IMR-90 (cell line): ENCODE measurements at regions not wholly inside any gene's neighbourhood (a gene's known extent, or its start where the extent isn't known, plus 50 kb on each side); places are given as distances from the start of the nearest gene placed in this dataset.

Experiments
- ATAC-seq: fragments of 200-7000 bp; cut with Tn5 transposase; 2 replicates; pipeline ENCODE4 v1.9.1; 2020; ENCODE audit warnings: low read depth, mild to moderate bottlenecking, moderate library complexity
- BruUV-seq: library from RNA; stranded (reverse); fragments of 400-500 nt; replicated peaks from 2 replicates; lab custom pipeline; 2021; lab: Mats Ljungman, UMichigan
- CTCF ChIA-PET: fragments of 300-600 bp; formaldehyde crosslinking; extraction: SDS; loops from one replicate; lab custom pipeline; 2021; ENCODE audit warnings: antibody characterized with exemption; lab: Yijun Ruan, JAX
- POLR2A ChIA-PET: fragments of 300-600 bp; sonication (Branson Sonifier 250); formaldehyde crosslinking; loops from one replicate; lab custom pipeline; 2022; ENCODE audit warnings: antibody characterized with exemption; ENCODE audit not compliant: unreplicated experiment; lab: Charles Lee
- DNase-seq: peaks from one replicate; pipeline ENCODE4 v3.0.0; 2013
- H2AFZ ChIP-seq: replicated peaks from 2 replicates; pipeline ENCODE3; 2013; ENCODE audit warnings: low read length, mild to moderate bottlenecking; ENCODE audit not compliant: poor library complexity
- H2AK5ac ChIP-seq: 2 replicates; pipeline ENCODE4 v1.6.1; 2013; ENCODE audit warnings: low read depth, low read length, inconsistent platforms
- H2AK9ac ChIP-seq: replicated peaks from 2 replicates; pipeline ENCODE3; 2013; ENCODE audit warnings: mild to moderate bottlenecking, low read depth, low read length, moderate library complexity; ENCODE audit not compliant: poor library complexity
- H2BK120ac ChIP-seq: 2 replicates; pipeline ENCODE4 v1.6.1; 2013; ENCODE audit warnings: low read depth, low read length, inconsistent platforms
- H2BK15ac ChIP-seq: 3 replicates; pipeline ENCODE4 v1.6.1; 2013; ENCODE audit warnings: low read depth, low read length, inconsistent platforms
- H2BK20ac ChIP-seq: 2 replicates; pipeline ENCODE4 v1.6.1; 2013; ENCODE audit warnings: low read depth, mild to moderate bottlenecking, inconsistent platforms, low read length, moderate library complexity
- H2BK5ac ChIP-seq: 2 replicates; pipeline ENCODE4 v1.6.1; 2013; ENCODE audit warnings: mild to moderate bottlenecking, low read depth, low read length, inconsistent platforms; ENCODE audit not compliant: poor library complexity, severe bottlenecking
- H3K14ac ChIP-seq: replicated peaks from 2 replicates; pipeline ENCODE4 v1.6.1; 2013; ENCODE audit warnings: low read depth, low read length, inconsistent platforms
- H3K18ac ChIP-seq: 2 replicates; pipeline ENCODE4 v1.6.1; 2013; ENCODE audit warnings: low read depth, low read length, control low read depth
- H3K23ac ChIP-seq: 2 replicates; pipeline ENCODE4 v1.6.1; 2013; ENCODE audit warnings: low read depth, low read length, inconsistent platforms
- H3K27ac ChIP-seq: 2 replicates; pipeline ENCODE4 v1.5.1; 2013; ENCODE audit warnings: mild to moderate bottlenecking, control low read depth, low read length; ENCODE audit not compliant: insufficient read depth
- H3K27me3 ChIP-seq: 2 replicates; pipeline ENCODE4 v1.6.1; 2013; ENCODE audit warnings: low read length; ENCODE audit not compliant: control insufficient read depth, insufficient read depth
- H3K36me3 ChIP-seq: 2 replicates; pipeline ENCODE4 v1.6.1; 2013; ENCODE audit warnings: low read length, mixed read lengths; ENCODE audit not compliant: control insufficient read depth, insufficient read depth
- H3K4ac ChIP-seq: 2 replicates; pipeline ENCODE4 v1.6.1; 2013; ENCODE audit warnings: low read depth, low read length, inconsistent platforms
- H3K4me1 ChIP-seq: 2 replicates; pipeline ENCODE4 v1.6.1; 2013; ENCODE audit warnings: low read length, mixed read lengths; ENCODE audit not compliant: control insufficient read depth, insufficient read depth
- H3K4me2 ChIP-seq: 2 replicates; pipeline ENCODE4 v1.6.1; 2013; ENCODE audit warnings: low read depth, mild to moderate bottlenecking, control low read depth, low read length, moderate library complexity
- H3K4me3 ChIP-seq: 2 replicates; pipeline ENCODE4 v1.5.1; 2013; ENCODE audit warnings: low read depth, mild to moderate bottlenecking, control low read depth, low read length, moderate library complexity; ENCODE audit not compliant: insufficient read depth
- H3K56ac ChIP-seq: 2 replicates; pipeline ENCODE4 v1.6.1; 2013; ENCODE audit warnings: low read length, inconsistent platforms; ENCODE audit not compliant: insufficient read depth; ENCODE audit errors: extremely low read depth
- H3K79me1 ChIP-seq, 2 experiments: 2 replicates each; pipeline ENCODE4 v1.6.1; 2013; ENCODE audit warnings: low read length in 2 of 2, inconsistent platforms in 1 of 2, low read depth in 1 of 2
- H3K9ac ChIP-seq: 2 replicates; pipeline ENCODE4 v1.6.1; 2013; ENCODE audit warnings: low read depth, low read length, control low read depth
- H3K9me1 ChIP-seq: 2 replicates; pipeline ENCODE4 v1.6.1; 2013; ENCODE audit warnings: low read length, inconsistent platforms; ENCODE audit not compliant: insufficient read depth
- H3K9me3 ChIP-seq: 2 replicates; pipeline ENCODE4 v1.6.1; 2013; ENCODE audit warnings: low read length; ENCODE audit not compliant: control insufficient read depth, insufficient read depth
- H4K20me1 ChIP-seq: 2 replicates; pipeline ENCODE4 v1.6.1; 2013; ENCODE audit warnings: low read length, inconsistent platforms; ENCODE audit not compliant: insufficient read depth
- H4K5ac ChIP-seq: 2 replicates; pipeline ENCODE4 v1.6.1; 2013; ENCODE audit warnings: mild to moderate bottlenecking, low read depth, low read length, control low read depth
- H4K8ac ChIP-seq, 2 experiments: 2 replicates each; pipeline ENCODE4 v1.6.1; 2013; ENCODE audit warnings: low read depth in 2 of 2, low read length in 2 of 2, control low read depth in 1 of 2, inconsistent platforms in 1 of 2
- H4K91ac ChIP-seq: 2 replicates; pipeline ENCODE4 v1.6.1; 2013; ENCODE audit warnings: low read depth, low read length, inconsistent platforms; ENCODE audit not compliant: insufficient read depth
- BHLHE40 ChIP-seq: fragments of 150-350 bp; IDR thresholded peaks from 2 replicates; pipeline ENCODE4 v1.6.1; 2016; ENCODE audit warnings: mild to moderate bottlenecking, low read depth, low read length
- CEBPB ChIP-seq: IDR thresholded peaks from 2 replicates; pipeline ENCODE4 v1.6.1; 2012; ENCODE audit warnings: low read depth, low read length, improper control_type of control experiment
- CTCF ChIP-seq: conservative IDR thresholded peaks from 2 replicates; pipeline ENCODE4 v1.5.1; 2012; ENCODE audit warnings: mild to moderate bottlenecking, low read depth, low read length, improper control_type of control experiment
- MAZ ChIP-seq: IDR thresholded peaks from 2 replicates; pipeline ENCODE4 v1.6.1; 2012; ENCODE audit warnings: low read depth, mild to moderate bottlenecking, low read length, improper control_type of control experiment, moderate library complexity, borderline replicate concordance
- NFE2L2 ChIP-seq: fragments of 150-350 bp; IDR thresholded peaks from 2 replicates; pipeline ENCODE4 v1.6.1; 2016; ENCODE audit warnings: low read depth, mild to moderate bottlenecking, low read length
- POLR2A ChIP-seq: IDR thresholded peaks from 2 replicates; pipeline ENCODE4 v1.6.1; 2012; ENCODE audit warnings: mild to moderate bottlenecking, low read depth, low read length
- RCOR1 ChIP-seq: IDR thresholded peaks from 2 replicates; pipeline ENCODE4 v1.6.1; 2012; ENCODE audit warnings: mild to moderate bottlenecking, low read length, improper control_type of control experiment; ENCODE audit not compliant: insufficient replicate concordance
- SMC3 ChIP-seq: fragments of 150-350 bp; IDR thresholded peaks from 2 replicates; pipeline ENCODE4 v1.6.1; 2016; ENCODE audit warnings: low read depth, mild to moderate bottlenecking, antibody characterized with exemption, low read length, moderate library complexity
- USF2 ChIP-seq: fragments of 150-350 bp; IDR thresholded peaks from 2 replicates; pipeline ENCODE4 v1.6.1; 2017; ENCODE audit warnings: mild to moderate bottlenecking, antibody characterized with exemption, low read length, low read depth
- WGBS, 2 experiments: methylation state at CpG; one replicate each; pipeline versions ENCODE4 v1.1.5 to v1.1.7; 2013; ENCODE audit warnings: missing lambda C conversion rate in 2 of 2; ENCODE audit not compliant: insufficient read length in 1 of 2; ENCODE audit errors: extremely low coverage in 2 of 2; 5-methylcytosine and 5-hydroxymethylcytosine counted together
- dilution Hi-C: fragments of 300-500 bp; cut with HindIII; formaldehyde crosslinking; loops from one replicate; pipeline ENCODE4 v1.14.3; 2018; ENCODE audit warnings: low sequenced_read_pairs; ENCODE audit not compliant: unreplicated experiment
- in situ Hi-C: fragments of 300-500 bp; cut with MboI; formaldehyde crosslinking; loops from 3 replicates; pipeline ENCODE4 v1.14.3; 2019; ENCODE audit warnings: low sequenced_read_pairs, inconsistent platforms, mixed read lengths
- intact Hi-C: fragments of 100-400 bp; cut with micrococcal nuclease; formaldehyde crosslinking; loops from 2 replicates; pipeline ENCODE4 v1.10.0; 2022

GRCh38 chr20:12535770-12536169 is 473.0 kb upstream of the SPTLC3 start:
- no peak for TF ChIP-seq CEBPB
- TF ChIP-seq CTCF = no peak
- TF ChIP-seq BHLHE40 = no peak
- no peak for TF ChIP-seq MAZ
- no peak for TF ChIP-seq NFE2L2
- TF ChIP-seq RCOR1 = no peak
- no peak for TF ChIP-seq POLR2A
- TF ChIP-seq USF2 = no peak
- no peak for TF ChIP-seq SMC3
- H2BK20ac ChIP-seq = no peak overlapping the region
- peaks cover 13% of the 10 kb centered on the region for H3K9me3 ChIP-seq
- H4K20me1 ChIP-seq = no peaks in the 10 kb centered on the region
- H3K56ac ChIP-seq = no peak overlapping the region
- ATAC-seq = no peak
- H2BK5ac ChIP-seq = no peak overlapping the region
- WGBS, 2 experiments = 60% methylated on average over 1 of the region's 2 CpGs; no CpG with 5 or more reads in 1 of the 2 experiments
- DNase-seq = no peak
- no peak overlapping the region for H3K4me3 ChIP-seq
- H3K27ac ChIP-seq = no peak overlapping the region
- dilution Hi-C loops = no loop called here
- no peaks in the 10 kb centered on the region for H3K79me1 ChIP-seq
- no peak overlapping the region for H4K91ac ChIP-seq
- no peaks in the 10 kb centered on the region for H3K9me1 ChIP-seq
- H3K9ac ChIP-seq = no peak overlapping the region
- H3K14ac ChIP-seq = no peak overlapping the region
- H2AFZ ChIP-seq = no peak overlapping the region
- H3K4me2 ChIP-seq = no peak overlapping the region
- H3K23ac ChIP-seq = no peak overlapping the region
- H2BK15ac ChIP-seq = no peak overlapping the region
- H4K8ac ChIP-seq = no peak overlapping the region
- H3K18ac ChIP-seq = no peak overlapping the region
- POLR2A ChIA-PET = no interaction called here
- H4K5ac ChIP-seq = no peak overlapping the region
- in situ Hi-C loops = no loop called here
- no peaks in the 10 kb centered on the region for H3K4me1 ChIP-seq
- H2AK5ac ChIP-seq = no peak overlapping the region
- no peaks in the 10 kb centered on the region for H3K36me3 ChIP-seq
- H3K27me3 ChIP-seq = no peaks in the 10 kb centered on the region
- no peak overlapping the region for H3K4ac ChIP-seq
- CTCF ChIA-PET = no interaction called here
- H2AK9ac ChIP-seq = no peak overlapping the region
- H2BK120ac ChIP-seq = no peak overlapping the region
- intact Hi-C loops = no loop called here
- no TSS peak for BruUV-seq
